GM10248 (cell line): ENCODE measurements at regions not wholly inside any gene's neighbourhood (a gene's known extent, or its start where the extent isn't known, plus 50 kb on each side); places are given as distances from the start of the nearest gene placed in this dataset.
"Not testable (repeated sequence)": the region's sequence is repeated elsewhere in the genome, so short reads cannot be mapped to it uniquely, and the experiment has no call there.

ENCODE experiments used
- CTCF ChIA-PET: fragments of 300-600 bp; sonication (Branson Sonifier 250); formaldehyde crosslinking; extraction: SDS; loops from one replicate; lab custom pipeline; 2021; ENCODE audit warnings: antibody characterized with exemption; lab: Yijun Ruan, JAX
- POLR2A ChIA-PET: fragments of 350-650 bp; sonication (Branson Sonifier 250); formaldehyde crosslinking; extraction: SDS; loops from one replicate; lab custom pipeline; 2020; ENCODE audit warnings: antibody characterized with exemption; lab: Yijun Ruan, JAX
- DNase-seq: peaks from one replicate; pipeline ENCODE4 v3.0.0; 2012; ENCODE audit errors: extremely low spot score
- CTCF ChIP-seq: IDR thresholded peaks from 2 replicates; pipeline ENCODE4 v1.5.1; 2012; ENCODE audit warnings: mild to moderate bottlenecking, low read depth; ENCODE audit errors: extremely low read depth, missing control alignments, control extremely low read depth

- ChIA-PET POLR2A (no interaction called here), CTCF (no interaction called here)
- no peak for TF ChIP-seq CTCF
- DNase-seq, result no peak
Measured at GRCh38 chr17:78294776-78295175, 63.3 kb downstream of the TMEM235 start.

- CTCF ChIA-PET, result interaction anchor here (4.4 kb wide), 1 partner anchor 129 kb away, joined by 24 read pairs; no protein-coding TSS in a partner anchor
- no peak for DNase-seq
- POLR2A ChIA-PET, result no interaction called here
- TF ChIP-seq CTCF, result no peak
Measured at GRCh38 chr17:78294356-78294755, 62.9 kb downstream of the TMEM235 start.

GRCh38 chr17:78293151-78293550 is 61.7 kb downstream of the TMEM235 start:
- POLR2A ChIA-PET, DNase-seq: not testable (repeated sequence)
- CTCF ChIA-PET, result interaction anchor here (1.1 to 4.4 kb wide), 3 partner anchors 12 to 130 kb away, joined by 3 to 24 read pairs (median 4); no protein-coding TSS in a partner anchor

- no peak for DNase-seq
- POLR2A ChIA-PET, result interaction anchor here (0.7 kb wide), 1 partner anchor 1465 kb away, joined by 6 read pairs; no protein-coding TSS in a partner anchor
- TF ChIP-seq CTCF, result no peak
- CTCF ChIA-PET, result interaction anchor here (1.1 to 4.4 kb wide), 4 partner anchors 13 to 131 kb away, joined by 3 to 24 read pairs (median 4); no protein-coding TSS in a partner anchor
Measured at GRCh38 chr17:78291944-78292910, 60.8 kb downstream of the TMEM235 start.

GRCh38 chr17:78290721-78291120 is 59.3 kb downstream of the TMEM235 start:
- CTCF ChIA-PET, result interaction anchor here (0.6 to 4.4 kb wide), 12 partner anchors 9 to 132 kb away, joined by 3 to 24 read pairs (median 4); no protein-coding TSS in a partner anchor
- DNase-seq, result no peak
- POLR2A ChIA-PET, result no interaction called here
- TF ChIP-seq CTCF, result no peak
